Activated naive CD8-positive, alpha-beta T cell (primary cell): ENCODE measurements at regions not wholly inside any gene's neighbourhood (a gene's known extent, or its start where the extent isn't known, plus 50 kb on each side); places are given as distances from the start of the nearest gene placed in this dataset.
"Not testable (repeated sequence)": the region's sequence is repeated elsewhere in the genome, so short reads cannot be mapped to it uniquely, and the experiment has no call there.

Source experiments
- H3K27ac Mint-ChIP-seq: one replicate; pipeline ENCODE4 v1.8.0; 2021; ENCODE audit warnings: mixed read lengths
- H3K27me3 Mint-ChIP-seq: one replicate; pipeline ENCODE4 v1.8.0; 2021; ENCODE audit warnings: mixed read lengths
- H3K36me3 Mint-ChIP-seq: one replicate; pipeline ENCODE4 v1.8.0; 2021; ENCODE audit warnings: mixed read lengths
- H3K4me1 Mint-ChIP-seq: one replicate; pipeline ENCODE4 v1.8.0; 2021; ENCODE audit warnings: low read depth, mixed read lengths
- H3K4me3 Mint-ChIP-seq: one replicate; pipeline ENCODE4 v1.8.0; 2021; ENCODE audit warnings: mild to moderate bottlenecking, mixed read lengths
- H3K9me3 Mint-ChIP-seq: one replicate; pipeline ENCODE4 v1.8.0; 2021; ENCODE audit warnings: low read depth, mixed read lengths

DNA sequence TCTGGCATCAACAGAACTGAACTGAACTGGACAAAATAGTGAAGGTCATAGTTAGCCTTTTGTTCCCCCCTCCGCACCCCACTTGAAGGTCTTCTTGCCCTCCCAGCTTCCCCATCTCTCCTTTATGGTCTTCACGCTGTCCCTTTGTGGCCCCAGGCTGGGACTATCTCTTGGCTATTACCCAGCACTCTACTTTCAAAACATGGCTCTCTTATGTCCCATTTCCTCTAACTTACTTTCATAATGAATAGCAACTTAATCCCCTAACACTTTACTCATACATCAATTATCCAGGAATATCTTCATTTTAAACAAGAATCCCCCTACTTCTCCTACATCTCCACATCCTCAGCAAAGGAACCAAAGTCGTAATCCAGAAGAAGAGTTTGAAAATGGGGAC, 135.3 kb upstream of the ITGB1 start:
- Mint-ChIP-seq H3K4me1 (peaks cover 5% of the 10 kb centered on the region), H3K27me3 (no peaks in the 10 kb centered on the region), H3K36me3 (peaks cover 20% of the 10 kb centered on the region), H3K4me3 (no peak overlapping the region), H3K27ac (no peak overlapping the region), H3K9me3 (peaks cover 12% of the 10 kb centered on the region)

- peaks cover 20% of the 10 kb centered on the region for H3K36me3 Mint-ChIP-seq
- H3K4me1 Mint-ChIP-seq = peaks cover 8% of the 10 kb centered on the region
- no peak overlapping the region for H3K27ac Mint-ChIP-seq
- no peak overlapping the region for H3K4me3 Mint-ChIP-seq
- no peaks in the 10 kb centered on the region for H3K27me3 Mint-ChIP-seq
- H3K9me3 Mint-ChIP-seq = peaks cover 15% of the 10 kb centered on the region
Observed at GRCh38 chr10:33092596-33092995, 134.6 kb upstream of the ITGB1 start.

DNA sequence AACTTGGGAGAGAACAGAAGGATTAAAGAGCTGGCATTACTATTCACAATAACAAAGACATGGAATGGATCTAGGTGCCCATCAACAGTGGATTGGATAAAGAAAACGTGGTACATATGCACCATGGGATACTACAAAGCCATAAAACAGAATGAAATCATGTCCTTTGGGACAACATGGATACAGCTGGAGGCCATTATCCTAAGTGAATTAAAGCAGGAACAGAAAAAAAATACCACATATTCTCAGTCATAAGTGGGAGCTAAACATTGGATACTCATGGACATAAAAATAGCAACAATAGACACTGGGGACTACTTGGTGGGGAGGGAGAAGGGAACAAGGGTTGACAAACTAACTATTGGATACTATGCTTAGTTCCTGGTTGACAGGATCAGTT, 133.2 kb upstream of the ITGB1 start:
- H3K9me3 Mint-ChIP-seq = peaks cover 15% of the 10 kb centered on the region
- H3K27me3 Mint-ChIP-seq = no peaks in the 10 kb centered on the region
- H3K36me3 Mint-ChIP-seq = peaks cover 24% of the 10 kb centered on the region
- H3K4me3 Mint-ChIP-seq = no peak overlapping the region
- H3K4me1 Mint-ChIP-seq = peaks cover 18% of the 10 kb centered on the region
- H3K27ac Mint-ChIP-seq = no peak overlapping the region

GRCh38 chr10:33088990-33089389, 131.0 kb upstream of the ITGB1 start:
- Mint-ChIP-seq H3K9me3 (peaks cover 9% of the 10 kb centered on the region), H3K36me3 (peaks cover 16% of the 10 kb centered on the region), H3K4me3 (no peak overlapping the region), H3K27ac (no peak overlapping the region), H3K4me1 (peaks cover 18% of the 10 kb centered on the region), H3K27me3 (no peaks in the 10 kb centered on the region)

DNA sequence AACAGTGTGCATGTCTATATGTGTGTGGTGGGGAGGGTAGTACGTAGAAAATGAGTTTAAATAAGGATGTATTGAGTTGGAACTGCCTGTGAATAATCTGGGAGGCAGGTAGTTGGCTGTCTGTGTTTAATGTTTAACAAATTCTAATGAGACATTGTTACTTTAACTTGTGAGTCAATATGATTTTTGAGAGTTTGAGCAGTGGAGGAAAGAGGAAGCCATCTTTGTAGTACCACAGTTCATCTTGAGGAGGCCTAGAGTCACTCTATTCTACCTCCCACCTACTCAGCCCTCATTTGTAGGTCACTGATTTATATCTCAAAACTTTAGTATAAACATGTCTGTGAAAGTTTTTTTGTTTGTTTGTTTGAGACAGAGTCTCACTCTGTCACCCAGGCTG, 129.9 kb upstream of the ITGB1 start:
- peak overlapping the region; percentile 1 for H3K4me3 Mint-ChIP-seq
- H3K36me3 Mint-ChIP-seq = peaks cover 15% of the 10 kb centered on the region
- H3K27ac Mint-ChIP-seq = peak overlapping the region; percentile 51

DNA sequence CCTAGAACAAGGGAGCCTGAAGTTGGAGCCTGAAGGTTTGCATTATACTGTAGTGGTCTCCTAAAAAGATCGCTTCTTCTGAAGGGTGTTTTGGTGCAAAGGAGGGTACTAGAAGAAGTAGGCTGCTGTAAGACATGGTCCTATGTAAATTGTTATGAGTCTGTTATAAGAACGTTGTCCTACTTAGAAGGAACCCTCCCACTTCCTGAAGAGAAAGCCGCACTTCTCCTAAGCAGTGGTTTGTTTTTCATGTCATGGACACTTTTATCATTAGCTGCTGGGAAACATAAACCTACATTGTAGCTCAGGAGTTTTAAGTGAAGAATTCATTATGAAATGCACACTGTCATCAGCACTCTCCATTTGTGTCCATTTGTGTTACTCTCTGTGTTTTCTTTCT, 129.1 kb upstream of the ITGB1 start:
- Mint-ChIP-seq H3K27ac (peak overlapping the region; percentile 5), H3K4me1 (peaks cover 18% of the 10 kb centered on the region), H3K9me3 (peaks cover 9% of the 10 kb centered on the region), H3K4me3 (no peak overlapping the region), H3K27me3 (no peaks in the 10 kb centered on the region), H3K36me3 (peaks cover 11% of the 10 kb centered on the region)

More for the DNA sequence above, 129.9 kb upstream of the ITGB1 start:
- Mint-ChIP-seq H3K27me3 (no peaks in the 10 kb centered on the region), H3K4me1 (peaks cover 18% of the 10 kb centered on the region), H3K9me3 (peaks cover 9% of the 10 kb centered on the region)

GRCh38 chr10:33086100-33086499, 128.1 kb upstream of the ITGB1 start:
- Mint-ChIP-seq H3K27ac (no peak overlapping the region), H3K36me3 (peaks cover 9% of the 10 kb centered on the region), H3K27me3 (no peaks in the 10 kb centered on the region), H3K9me3 (peaks cover 9% of the 10 kb centered on the region), H3K4me3 (no peak overlapping the region), H3K4me1 (peaks cover 18% of the 10 kb centered on the region)

GRCh38 chr10:33085313-33085833, 127.3 kb upstream of the ITGB1 start:
- Mint-ChIP-seq H3K27me3 (no peaks in the 10 kb centered on the region), H3K27ac (no peak overlapping the region), H3K36me3 (peaks cover 9% of the 10 kb centered on the region), H3K9me3 (peaks cover 9% of the 10 kb centered on the region), H3K4me1 (peaks cover 18% of the 10 kb centered on the region), H3K4me3 (no peak overlapping the region)

DNA sequence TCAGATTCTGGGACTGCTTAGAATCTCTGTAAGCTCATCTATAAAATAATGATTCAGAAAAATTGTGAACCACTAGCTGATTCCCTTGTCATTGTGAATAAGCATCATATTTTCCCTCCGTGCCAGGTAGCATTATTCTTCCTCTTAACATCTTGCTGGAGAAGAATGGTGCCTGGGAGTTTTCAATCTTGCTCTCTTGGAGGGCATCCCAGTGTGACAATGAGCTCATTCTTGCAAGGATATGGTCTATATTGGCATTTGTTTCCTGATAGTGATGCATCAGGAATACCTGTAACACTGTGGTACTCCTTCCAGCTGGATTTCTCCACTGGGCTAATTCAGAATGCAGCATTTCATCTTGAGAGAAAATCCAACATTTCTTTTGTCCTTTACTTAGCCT, 126.4 kb upstream of the ITGB1 start:
- Mint-ChIP-seq H3K27ac (no peak overlapping the region), H3K9me3 (peaks cover 4% of the 10 kb centered on the region), H3K4me3 (no peak overlapping the region), H3K4me1 (peaks cover 18% of the 10 kb centered on the region), H3K36me3 (peaks cover 6% of the 10 kb centered on the region), H3K27me3 (no peaks in the 10 kb centered on the region)

- Mint-ChIP-seq H3K27ac (no peak overlapping the region), H3K36me3 (peaks cover 4% of the 10 kb centered on the region), H3K27me3 (no peaks in the 10 kb centered on the region), H3K4me1 (peaks cover 13% of the 10 kb centered on the region), H3K4me3 (no peak overlapping the region), H3K9me3 (no peaks in the 10 kb centered on the region)
Observed at GRCh38 chr10:33082373-33082895, 124.4 kb upstream of the ITGB1 start.

GRCh38 chr10:33080467-33080866, 122.4 kb upstream of the ITGB1 start:
- H3K4me1 Mint-ChIP-seq, H3K4me3 Mint-ChIP-seq, H3K27me3 Mint-ChIP-seq, H3K27ac Mint-ChIP-seq, H3K36me3 Mint-ChIP-seq, H3K9me3 Mint-ChIP-seq: not testable (repeated sequence)

GRCh38 chr10:33074443-33074842, 116.4 kb upstream of the ITGB1 start:
- no peaks in the 10 kb centered on the region for H3K9me3 Mint-ChIP-seq
- H3K36me3 Mint-ChIP-seq = no peaks in the 10 kb centered on the region
- H3K4me1 Mint-ChIP-seq = no peaks in the 10 kb centered on the region
- H3K27me3 Mint-ChIP-seq = no peaks in the 10 kb centered on the region
- no peak overlapping the region for H3K27ac Mint-ChIP-seq
- H3K4me3 Mint-ChIP-seq = no peak overlapping the region

- Mint-ChIP-seq H3K4me3 (no peak overlapping the region), H3K27ac (no peak overlapping the region)
Observed at GRCh38 chr10:33073641-33074415, 115.8 kb upstream of the ITGB1 start.

GRCh38 chr10:33071857-33072256, 113.8 kb upstream of the ITGB1 start:
- Mint-ChIP-seq H3K27me3 (no peaks in the 10 kb centered on the region), H3K36me3 (no peaks in the 10 kb centered on the region), H3K27ac (no peak overlapping the region), H3K4me3 (no peak overlapping the region), H3K9me3 (no peaks in the 10 kb centered on the region), H3K4me1 (peaks cover 5% of the 10 kb centered on the region)

More at GRCh38 chr10:33073641-33074415, 115.8 kb upstream of the ITGB1 start:
- H3K9me3 Mint-ChIP-seq = no peaks in the 10 kb centered on the region
- no peaks in the 10 kb centered on the region for H3K27me3 Mint-ChIP-seq
- H3K36me3 Mint-ChIP-seq = no peaks in the 10 kb centered on the region
- H3K4me1 Mint-ChIP-seq = no peaks in the 10 kb centered on the region

- H3K36me3 Mint-ChIP-seq = no peaks in the 10 kb centered on the region
- no peaks in the 10 kb centered on the region for H3K27me3 Mint-ChIP-seq
- no peaks in the 10 kb centered on the region for H3K9me3 Mint-ChIP-seq
- H3K4me1 Mint-ChIP-seq = peaks cover 5% of the 10 kb centered on the region
- no peak overlapping the region for H3K4me3 Mint-ChIP-seq
- no peak overlapping the region for H3K27ac Mint-ChIP-seq
Observed at GRCh38 chr10:33070101-33070500, 112.1 kb upstream of the ITGB1 start.

GRCh38 chr10:33067917-33068316, 109.9 kb upstream of the ITGB1 start:
- Mint-ChIP-seq H3K36me3 (no peaks in the 10 kb centered on the region), H3K27ac (no peak overlapping the region), H3K4me3 (no peak overlapping the region), H3K4me1 (peaks cover 5% of the 10 kb centered on the region), H3K9me3 (no peaks in the 10 kb centered on the region), H3K27me3 (no peaks in the 10 kb centered on the region)
